ENCODE measurements at regions not wholly inside any gene's neighbourhood (a gene's known extent, or its start where the extent isn't known, plus 50 kb on each side); places are given as distances from the start of the nearest gene placed in this dataset.

DNA sequence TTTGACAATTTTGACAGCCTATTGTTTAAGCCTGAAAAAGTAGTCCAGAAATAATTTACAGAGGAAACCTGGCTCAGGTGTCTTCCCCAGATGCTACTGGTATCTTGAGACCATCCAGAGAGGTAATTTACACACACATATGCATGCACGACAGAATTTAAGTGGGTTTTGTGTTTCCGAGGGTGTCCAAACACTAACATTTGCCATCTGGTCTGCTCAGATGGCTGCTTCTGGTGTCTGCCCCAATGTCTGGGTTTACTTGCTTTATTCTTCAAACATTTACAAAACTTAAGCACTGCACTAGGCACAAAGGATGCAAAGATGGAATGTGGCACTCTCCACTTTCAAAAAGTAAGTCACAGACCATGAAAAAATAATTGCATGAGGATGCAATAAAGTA is 226.6 kb upstream of the EGLN3 start:
- TF ChIP-seq TCF12 (IDR thresholded peaks at IDR 0.05; ENCODE audit: low read depth), result no peak
- TF ChIP-seq FOXM1 (IDR thresholded peaks at IDR 0.05; ENCODE audit: borderline replicate concordance, low read depth), result no peak
- TF ChIP-seq, protein P1, sequence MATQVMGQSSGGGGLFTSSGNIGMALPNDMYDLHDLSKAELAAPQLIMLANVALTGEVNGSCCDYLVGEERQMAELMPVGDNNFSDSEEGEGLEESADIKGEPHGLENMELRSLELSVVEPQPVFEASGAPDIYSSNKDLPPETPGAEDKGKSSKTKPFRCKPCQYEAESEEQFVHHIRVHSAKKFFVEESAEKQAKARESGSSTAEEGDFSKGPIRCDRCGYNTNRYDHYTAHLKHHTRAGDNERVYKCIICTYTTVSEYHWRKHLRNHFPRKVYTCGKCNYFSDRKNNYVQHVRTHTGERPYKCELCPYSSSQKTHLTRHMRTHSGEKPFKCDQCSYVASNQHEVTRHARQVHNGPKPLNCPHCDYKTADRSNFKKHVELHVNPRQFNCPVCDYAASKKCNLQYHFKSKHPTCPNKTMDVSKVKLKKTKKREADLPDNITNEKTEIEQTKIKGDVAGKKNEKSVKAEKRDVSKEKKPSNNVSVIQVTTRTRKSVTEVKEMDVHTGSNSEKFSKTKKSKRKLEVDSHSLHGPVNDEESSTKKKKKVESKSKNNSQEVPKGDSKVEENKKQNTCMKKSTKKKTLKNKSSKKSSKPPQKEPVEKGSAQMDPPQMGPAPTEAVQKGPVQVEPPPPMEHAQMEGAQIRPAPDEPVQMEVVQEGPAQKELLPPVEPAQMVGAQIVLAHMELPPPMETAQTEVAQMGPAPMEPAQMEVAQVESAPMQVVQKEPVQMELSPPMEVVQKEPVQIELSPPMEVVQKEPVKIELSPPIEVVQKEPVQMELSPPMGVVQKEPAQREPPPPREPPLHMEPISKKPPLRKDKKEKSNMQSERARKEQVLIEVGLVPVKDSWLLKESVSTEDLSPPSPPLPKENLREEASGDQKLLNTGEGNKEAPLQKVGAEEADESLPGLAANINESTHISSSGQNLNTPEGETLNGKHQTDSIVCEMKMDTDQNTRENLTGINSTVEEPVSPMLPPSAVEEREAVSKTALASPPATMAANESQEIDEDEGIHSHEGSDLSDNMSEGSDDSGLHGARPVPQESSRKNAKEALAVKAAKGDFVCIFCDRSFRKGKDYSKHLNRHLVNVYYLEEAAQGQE (IDR thresholded peaks at IDR 0.05; ENCODE audit: low read depth), result no peak
- no peak for TF ChIP-seq CEBPB (IDR thresholded peaks at IDR 0.05)
- no peak for TF ChIP-seq MAX (IDR thresholded peaks at IDR 0.05)
- TF ChIP-seq EP300 (IDR thresholded peaks at IDR 0.05; ENCODE audit: borderline replicate concordance), result no peak
- no peak for TF ChIP-seq CREB1 (IDR thresholded peaks at IDR 0.05; ENCODE audit: low read depth)
- TF ChIP-seq RAD21 (IDR thresholded peaks at IDR 0.05; ENCODE audit: low read depth), result no peak
- TF ChIP-seq TAF1 (IDR thresholded peaks at IDR 0.05; ENCODE audit: low read depth), result no peak
- TF ChIP-seq EGR1 (IDR thresholded peaks at IDR 0.05), result no peak
- no peak for TF ChIP-seq TEAD4 (IDR thresholded peaks at IDR 0.05)
